Liver (tissue), 8 donors: ENCODE measurements at regions not wholly inside any gene's neighbourhood (a gene's known extent, or its start where the extent isn't known, plus 50 kb on each side); places are given as distances from the start of the nearest gene placed in this dataset.

ENCODE experiments used
- DNase-seq: peaks from one replicate; pipeline ENCODE4 v3.0.0-alpha.2; 2017; ENCODE audit warnings: low spot score
- H3K27ac ChIP-seq, 2 donors: one replicate each; pipeline ENCODE4 v1.7.0; 2013; ENCODE audit warnings: inconsistent platforms in 2 of 2, low read length in 2 of 2, control low read depth in 1 of 2, low read depth in 1 of 2, mild to moderate bottlenecking in 1 of 2
- H3K27me3 ChIP-seq, 4 donors: one replicate each; pipeline versions ENCODE4 v1.6.1 to v1.7.0; 2013; ENCODE audit warnings: low read length in 3 of 4, inconsistent platforms in 1 of 4, mild to moderate bottlenecking in 1 of 4, moderate library complexity in 1 of 4; ENCODE audit not compliant: control insufficient read depth in 4 of 4, insufficient read depth in 4 of 4
- H3K36me3 ChIP-seq, 4 donors: one replicate each; pipeline versions ENCODE4 v1.6.1 to v1.7.0; 2013; ENCODE audit warnings: low read length in 3 of 4, mild to moderate bottlenecking in 3 of 4, low read depth in 1 of 4, moderate library complexity in 1 of 4; ENCODE audit not compliant: control insufficient read depth in 4 of 4, insufficient read depth in 3 of 4
- H3K4me1 ChIP-seq, 4 donors: one replicate each; pipeline versions ENCODE4 v1.6.1 to v1.7.0; 2013; ENCODE audit warnings: low read length in 3 of 4, mild to moderate bottlenecking in 3 of 4, moderate library complexity in 1 of 4; ENCODE audit not compliant: control insufficient read depth in 4 of 4, insufficient read depth in 4 of 4
- H3K4me3 ChIP-seq, 3 donors: one replicate each; pipeline versions ENCODE4 v1.6.1 to v1.7.0; 2013; ENCODE audit warnings: low read length in 3 of 3, control low read depth in 1 of 3, low read depth in 1 of 3, mild to moderate bottlenecking in 1 of 3
- H3K9ac ChIP-seq, 2 donors: one replicate each; pipeline ENCODE4 v1.7.0; 2013; ENCODE audit warnings: low read length in 2 of 2, mild to moderate bottlenecking in 2 of 2, moderate library complexity in 2 of 2, control low read depth in 1 of 2, low read depth in 1 of 2
- H3K9me3 ChIP-seq, 4 donors: one replicate each; pipeline versions ENCODE4 v1.6.1 to v1.7.0; 2013; ENCODE audit warnings: low read length in 3 of 4; ENCODE audit not compliant: control insufficient read depth in 4 of 4
- FOXA1 ChIP-seq: IDR thresholded peaks from 2 replicates; pipeline ENCODE4 v1.6.1; 2016; ENCODE audit warnings: antibody characterized with exemption
- FOXA2 ChIP-seq: IDR thresholded peaks from 2 replicates; pipeline ENCODE4 v1.6.1; 2016; ENCODE audit warnings: antibody characterized with exemption
- GABPA ChIP-seq, 2 donors: IDR thresholded peaks in 1 of 2; conservative IDR thresholded peaks in 1 of 2; 2 replicates each; pipeline ENCODE4 v1.6.1; 2016; ENCODE audit warnings: antibody characterized with exemption in 2 of 2, mild to moderate bottlenecking in 1 of 2, moderate library complexity in 1 of 2
- HNF4A ChIP-seq, 2 donors: conservative IDR thresholded peaks; 2 replicates each; pipeline ENCODE4 v1.6.1; 2016; ENCODE audit warnings: antibody characterized with exemption in 2 of 2, mild to moderate bottlenecking in 2 of 2
- HNF4G ChIP-seq: IDR thresholded peaks from 2 replicates; pipeline ENCODE4 v1.6.1; 2016; ENCODE audit warnings: antibody characterized with exemption
- JUND ChIP-seq, 2 donors: IDR thresholded peaks; 2 replicates each; pipeline ENCODE4 v1.6.1; 2016; ENCODE audit warnings: antibody characterized with exemption in 2 of 2
- NR2F2 ChIP-seq: IDR thresholded peaks from 2 replicates; pipeline ENCODE4 v1.6.1; 2016; ENCODE audit warnings: antibody characterized with exemption
- REST ChIP-seq: IDR thresholded peaks from 2 replicates; pipeline ENCODE4 v1.6.1; 2016; ENCODE audit warnings: antibody characterized with exemption, mild to moderate bottlenecking
- RXRA ChIP-seq, 2 donors: IDR thresholded peaks; 2 replicates each; pipeline ENCODE4 v1.6.1; 2017 to 2018; ENCODE audit warnings: antibody characterized with exemption in 2 of 2, mild to moderate bottlenecking in 1 of 2
- SP1 ChIP-seq: IDR thresholded peaks from 2 replicates; pipeline ENCODE4 v1.6.1; 2018; ENCODE audit warnings: antibody characterized with exemption, mild to moderate bottlenecking
- TAF1 ChIP-seq: conservative IDR thresholded peaks from 2 replicates; pipeline ENCODE4 v1.6.1; 2016; ENCODE audit warnings: antibody characterized with exemption, mild to moderate bottlenecking
- YY1 ChIP-seq: IDR thresholded peaks from 2 replicates; pipeline ENCODE4 v1.6.1; 2016; ENCODE audit warnings: antibody characterized with exemption, mild to moderate bottlenecking
- WGBS: extraction: QIAGEN DNeasy Blood & Tissue Kit; methylation state at CpG from one replicate; pipeline ENCODE4 v1.1.7; 2013; 5-methylcytosine and 5-hydroxymethylcytosine counted together
- TF ChIP-seq, protein P1 (sequence below): IDR thresholded peaks from 2 replicates; pipeline ENCODE4 v1.6.1; 2016; ENCODE audit warnings: antibody characterized with exemption
- TF ChIP-seq, protein P2 (sequence below): IDR thresholded peaks from 2 replicates; pipeline ENCODE4 v1.6.1; 2016; ENCODE audit warnings: antibody characterized with exemption
- TF ChIP-seq, protein P3 (sequence below): IDR thresholded peaks from 2 replicates; pipeline ENCODE4 v1.6.1; 2016; ENCODE audit warnings: antibody characterized with exemption
- TF ChIP-seq, protein P4 (sequence below): fragments of 150-350 bp; IDR thresholded peaks from 2 replicates; pipeline ENCODE4 v1.5.1; 2017; ENCODE audit warnings: improper control_type of control experiment, low read depth, low read length; ENCODE audit not compliant: missing input control
- donor health status: healthy.
- donor health status: healthy.
- donor health status: healthy.
- donor health status: healthy.
- donor health status: healthy.

GRCh38 chr22:48210812-48211211 lies 1448.4 kb downstream of the TBC1D22A start:
- Histone ChIP-seq H3K4me1 (no peaks in the 10 kb centered on the region), H3K9me3 (peaks cover 0 to 6% (median 0%) of the 10 kb centered on the region in 4 donors), H3K27me3 (no peaks in the 10 kb centered on the region), H3K27ac (no peak overlapping the region), H3K36me3 (no peaks in the 10 kb centered on the region), H3K9ac (no peak overlapping the region), H3K4me3 (no peak overlapping the region)
- DNase-seq, result no peak
- 54% methylated on average over 7 of the region's 7 CpGs for WGBS
- no peak for TF ChIP-seq TAF1
- no peak for TF ChIP-seq REST
- TF ChIP-seq FOXA2, result no peak
- TF ChIP-seq, protein P1, sequence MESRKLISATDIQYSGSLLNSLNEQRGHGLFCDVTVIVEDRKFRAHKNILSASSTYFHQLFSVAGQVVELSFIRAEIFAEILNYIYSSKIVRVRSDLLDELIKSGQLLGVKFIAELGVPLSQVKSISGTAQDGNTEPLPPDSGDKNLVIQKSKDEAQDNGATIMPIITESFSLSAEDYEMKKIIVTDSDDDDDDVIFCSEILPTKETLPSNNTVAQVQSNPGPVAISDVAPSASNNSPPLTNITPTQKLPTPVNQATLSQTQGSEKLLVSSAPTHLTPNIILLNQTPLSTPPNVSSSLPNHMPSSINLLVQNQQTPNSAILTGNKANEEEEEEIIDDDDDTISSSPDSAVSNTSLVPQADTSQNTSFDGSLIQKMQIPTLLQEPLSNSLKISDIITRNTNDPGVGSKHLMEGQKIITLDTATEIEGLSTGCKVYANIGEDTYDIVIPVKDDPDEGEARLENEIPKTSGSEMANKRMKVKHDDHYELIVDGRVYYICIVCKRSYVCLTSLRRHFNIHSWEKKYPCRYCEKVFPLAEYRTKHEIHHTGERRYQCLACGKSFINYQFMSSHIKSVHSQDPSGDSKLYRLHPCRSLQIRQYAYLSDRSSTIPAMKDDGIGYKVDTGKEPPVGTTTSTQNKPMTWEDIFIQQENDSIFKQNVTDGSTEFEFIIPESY, result no peak
- TF ChIP-seq RXRA (IDR thresholded peaks at IDR 0.05), result no peak

DNA sequence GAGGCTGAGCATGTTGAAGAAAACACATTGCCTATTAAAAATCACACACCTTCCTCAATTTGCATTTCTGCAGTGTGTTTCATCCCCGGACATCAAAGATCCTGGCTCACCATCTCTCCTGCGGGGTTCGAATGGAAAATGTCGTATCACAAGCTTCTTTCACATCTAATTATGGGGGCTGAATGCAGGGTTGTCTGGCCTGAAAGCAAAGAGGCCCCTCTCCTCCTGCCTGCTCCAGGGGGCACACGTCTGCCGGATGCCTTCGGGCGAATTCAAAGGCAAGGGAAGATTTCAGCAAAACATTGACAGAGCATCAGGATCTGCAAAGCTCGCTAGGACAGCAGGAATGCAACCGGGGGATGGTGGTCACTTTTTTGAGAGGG lies 1447.7 kb downstream of the TBC1D22A start:
- no peak for DNase-seq
- no peak overlapping the region for H3K4me3 ChIP-seq
- H3K9me3 ChIP-seq, result peaks cover 0 to 6% (median 0%) of the 10 kb centered on the region in 4 donors
- 55% methylated on average over 10 of the region's 10 CpGs for WGBS
- H3K4me1 ChIP-seq, result no peaks in the 10 kb centered on the region
- H3K36me3 ChIP-seq, result no peaks in the 10 kb centered on the region
- no peak overlapping the region for H3K27ac ChIP-seq
- no peak overlapping the region for H3K9ac ChIP-seq
- H3K27me3 ChIP-seq, result no peaks in the 10 kb centered on the region
- TF ChIP-seq SP1 (no peak), NR2F2 (no peak), GABPA (IDR thresholded peaks at IDR 0.05 in 1 of 2, conservative IDR thresholded peaks at IDR 0.05 in 1 of 2) (no peak), FOXA2 (no peak), HNF4A (conservative IDR thresholded peaks at IDR 0.05) (no peak), JUND (IDR thresholded peaks at IDR 0.05) (no peak), REST (no peak), HNF4G (no peak), FOXA1 (no peak), YY1 (no peak), TAF1 (no peak), RXRA (IDR thresholded peaks at IDR 0.05) (no peak)
- TF ChIP-seq, protein P2, sequence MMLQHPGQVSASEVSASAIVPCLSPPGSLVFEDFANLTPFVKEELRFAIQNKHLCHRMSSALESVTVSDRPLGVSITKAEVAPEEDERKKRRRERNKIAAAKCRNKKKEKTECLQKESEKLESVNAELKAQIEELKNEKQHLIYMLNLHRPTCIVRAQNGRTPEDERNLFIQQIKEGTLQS, result no peak
- TF ChIP-seq, protein P3, sequence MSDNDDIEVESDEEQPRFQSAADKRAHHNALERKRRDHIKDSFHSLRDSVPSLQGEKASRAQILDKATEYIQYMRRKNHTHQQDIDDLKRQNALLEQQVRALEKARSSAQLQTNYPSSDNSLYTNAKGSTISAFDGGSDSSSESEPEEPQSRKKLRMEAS, result no peak
- TF ChIP-seq, protein P1, result no peak
- TF ChIP-seq, protein P4, sequence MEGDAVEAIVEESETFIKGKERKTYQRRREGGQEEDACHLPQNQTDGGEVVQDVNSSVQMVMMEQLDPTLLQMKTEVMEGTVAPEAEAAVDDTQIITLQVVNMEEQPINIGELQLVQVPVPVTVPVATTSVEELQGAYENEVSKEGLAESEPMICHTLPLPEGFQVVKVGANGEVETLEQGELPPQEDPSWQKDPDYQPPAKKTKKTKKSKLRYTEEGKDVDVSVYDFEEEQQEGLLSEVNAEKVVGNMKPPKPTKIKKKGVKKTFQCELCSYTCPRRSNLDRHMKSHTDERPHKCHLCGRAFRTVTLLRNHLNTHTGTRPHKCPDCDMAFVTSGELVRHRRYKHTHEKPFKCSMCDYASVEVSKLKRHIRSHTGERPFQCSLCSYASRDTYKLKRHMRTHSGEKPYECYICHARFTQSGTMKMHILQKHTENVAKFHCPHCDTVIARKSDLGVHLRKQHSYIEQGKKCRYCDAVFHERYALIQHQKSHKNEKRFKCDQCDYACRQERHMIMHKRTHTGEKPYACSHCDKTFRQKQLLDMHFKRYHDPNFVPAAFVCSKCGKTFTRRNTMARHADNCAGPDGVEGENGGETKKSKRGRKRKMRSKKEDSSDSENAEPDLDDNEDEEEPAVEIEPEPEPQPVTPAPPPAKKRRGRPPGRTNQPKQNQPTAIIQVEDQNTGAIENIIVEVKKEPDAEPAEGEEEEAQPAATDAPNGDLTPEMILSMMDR, result no peak
